Small intestine (tissue), 7 donors: ENCODE measurements at regions not wholly inside any gene's neighbourhood (a gene's known extent, or its start where the extent isn't known, plus 50 kb on each side); places are given as distances from the start of the nearest gene placed in this dataset.
"Not testable (repeated sequence)": the region's sequence is repeated elsewhere in the genome, so short reads cannot be mapped to it uniquely, and the experiment has no call there.

ENCODE experiments used
- DNase-seq, 2 donors: peaks; one replicate each; pipeline versions ENCODE4 v3.0.0 to v3.0.0-alpha.2; 2013
- FAIRE-seq: peaks from 2 replicates; lab custom pipeline; 2012; peaks lifted over from hg19 to GRCh38; lab: Jason Lieb, UNC
- H3K27ac ChIP-seq, 3 donors: one replicate each; pipeline ENCODE4 v1.5.1; 2013; ENCODE audit warnings: low read length in 2 of 3, mild to moderate bottlenecking in 2 of 3, control low read depth in 1 of 3, inconsistent platforms in 1 of 3, low read depth in 1 of 3, moderate library complexity in 1 of 3
- H3K27me3 ChIP-seq, 3 donors: one replicate each; pipeline ENCODE4 v1.6.1; 2013; ENCODE audit warnings: low read length in 3 of 3, inconsistent platforms in 1 of 3; ENCODE audit not compliant: control insufficient read depth in 3 of 3, insufficient read depth in 3 of 3
- H3K36me3 ChIP-seq, 3 donors: one replicate each; pipeline ENCODE4 v1.6.1; 2013; ENCODE audit warnings: low read length in 3 of 3, inconsistent platforms in 1 of 3, low read depth in 1 of 3, mild to moderate bottlenecking in 1 of 3, moderate library complexity in 1 of 3; ENCODE audit not compliant: control insufficient read depth in 3 of 3, insufficient read depth in 2 of 3
- H3K4me1 ChIP-seq, 3 donors: one replicate each; pipeline ENCODE4 v1.6.1; 2013; ENCODE audit warnings: low read length in 2 of 3, inconsistent platforms in 1 of 3, low read depth in 1 of 3, mild to moderate bottlenecking in 1 of 3, moderate library complexity in 1 of 3; ENCODE audit not compliant: control insufficient read depth in 3 of 3, insufficient read depth in 2 of 3
- H3K4me3 ChIP-seq, 3 donors: one replicate each; pipeline ENCODE4 v1.5.1; 2013; ENCODE audit warnings: low read length in 3 of 3, control low read depth in 1 of 3, inconsistent platforms in 1 of 3, low read depth in 1 of 3, mild to moderate bottlenecking in 1 of 3, moderate library complexity in 1 of 3
- H3K9me3 ChIP-seq, 2 donors: one replicate each; pipeline ENCODE4 v1.6.1; 2013; ENCODE audit warnings: low read depth in 1 of 2, low read length in 1 of 2; ENCODE audit not compliant: control insufficient read depth in 2 of 2, insufficient read depth in 1 of 2
- whole genome bisulfite sequencing, 3 donors: extraction: QIAGEN DNeasy Blood & Tissue Kit; methylation state at CpG; one replicate each; pipeline ENCODE4 v1.1.7; 2013; 5-methylcytosine and 5-hydroxymethylcytosine counted together
- donor health status: healthy with polysubstance abuse.
- donor health status: control.
- donor health status: control.
- donor health status: Bipolar disorder and iron deficiency.
- donor health status: healthy.

GRCh38 chr18:71301596-71301995 is 1012.8 kb downstream of the SOCS6 start:
- Histone ChIP-seq H3K4me3 (no peak overlapping the region), H3K36me3 (no peaks in the 10 kb centered on the region), H3K27ac (no peak overlapping the region), H3K9me3 (no peaks in the 10 kb centered on the region), H3K4me1 (no peaks in the 10 kb centered on the region), H3K27me3 (no peaks in the 10 kb centered on the region)
- 78 to 93% (median 88%) methylated on average over 4 of the region's 4 CpGs for whole genome bisulfite sequencing, 3 donors
- DNase-seq (no peak), FAIRE-seq (no peak)

GRCh38 chr18:71294201-71294600 is 1005.4 kb downstream of the SOCS6 start:
- DNase-seq, FAIRE-seq, H3K27ac ChIP-seq, H3K27me3 ChIP-seq, H3K4me1 ChIP-seq, H3K9me3 ChIP-seq, H3K36me3 ChIP-seq, H3K4me3 ChIP-seq: not testable (repeated sequence)
- 59 to 74% (median 71%) methylated on average over 2 to 3 of the region's 3 CpGs for WGBS, 3 donors

- H3K9me3 ChIP-seq = no peaks in the 10 kb centered on the region
- DNase-seq (no peak), FAIRE-seq (no peak)
- H3K4me1 ChIP-seq = no peaks in the 10 kb centered on the region
- H3K27ac ChIP-seq = no peak overlapping the region
- no peaks in the 10 kb centered on the region for H3K36me3 ChIP-seq
- no peaks in the 10 kb centered on the region for H3K27me3 ChIP-seq
- H3K4me3 ChIP-seq = no peak overlapping the region
Observed at GRCh38 chr18:71293322-71293721, 1004.5 kb downstream of the SOCS6 start.

- FAIRE-seq (no peak), DNase-seq (no peak)
- Histone ChIP-seq H3K9me3 (no peaks in the 10 kb centered on the region), H3K27ac (no peak overlapping the region), H3K36me3 (no peaks in the 10 kb centered on the region), H3K27me3 (no peaks in the 10 kb centered on the region), H3K4me1 (no peaks in the 10 kb centered on the region), H3K4me3 (no peak overlapping the region)
- WGBS, 3 donors = 43 to 57% (median 51%) methylated on average over 2 of the region's 2 CpGs
Observed at GRCh38 chr18:71287268-71287667, 998.4 kb downstream of the SOCS6 start.

- H3K27ac ChIP-seq = no peak overlapping the region
Observed at GRCh38 chr18:71252351-71252865, 963.6 kb downstream of the SOCS6 start.

GRCh38 chr18:71250191-71250590 is 961.3 kb downstream of the SOCS6 start:
- DNase-seq (no peak), FAIRE-seq (no peak)
- Histone ChIP-seq H3K9me3 (no peaks in the 10 kb centered on the region), H3K4me3 (no peak overlapping the region), H3K36me3 (no peaks in the 10 kb centered on the region), H3K27me3 (no peaks in the 10 kb centered on the region), H3K27ac (no peak overlapping the region), H3K4me1 (no peaks in the 10 kb centered on the region)
- WGBS, 3 donors = 71 to 81% (median 81%) methylated on average over 1 of the region's 1 CpG

More at GRCh38 chr18:71252351-71252865, 963.6 kb downstream of the SOCS6 start:
- WGBS, 3 donors = 56 to 63% (median 58%) methylated on average over 6 of the region's 6 CpGs
- Histone ChIP-seq H3K9me3 (no peaks in the 10 kb centered on the region), H3K27me3 (no peaks in the 10 kb centered on the region), H3K4me3 (no peak overlapping the region), H3K4me1 (no peaks in the 10 kb centered on the region), H3K36me3 (no peaks in the 10 kb centered on the region)
- FAIRE-seq = no peak
- no peak for DNase-seq

- H3K9me3 ChIP-seq = no peaks in the 10 kb centered on the region
- H3K4me1 ChIP-seq = no peaks in the 10 kb centered on the region
Observed at GRCh38 chr18:71249791-71250190, 960.9 kb downstream of the SOCS6 start.

GRCh38 chr18:71242981-71243380 is 954.1 kb downstream of the SOCS6 start:
- DNase-seq (no peak), FAIRE-seq (no peak)
- Histone ChIP-seq H3K4me3 (no peak overlapping the region), H3K4me1 (no peaks in the 10 kb centered on the region), H3K36me3 (no peaks in the 10 kb centered on the region), H3K27ac (no peak overlapping the region), H3K9me3 (no peaks in the 10 kb centered on the region), H3K27me3 (no peaks in the 10 kb centered on the region)
- WGBS, 3 donors = 39 to 57% (median 40%) methylated on average over 5 of the region's 5 CpGs

More at GRCh38 chr18:71249791-71250190, 960.9 kb downstream of the SOCS6 start:
- Histone ChIP-seq H3K4me3 (no peak overlapping the region), H3K27me3 (no peaks in the 10 kb centered on the region), H3K36me3 (no peaks in the 10 kb centered on the region), H3K27ac (no peak overlapping the region)
- FAIRE-seq = no peak
- no peak for DNase-seq

- DNase-seq (no peak), FAIRE-seq (no peak)
- Histone ChIP-seq H3K27ac (no peak overlapping the region), H3K9me3 (no peaks in the 10 kb centered on the region), H3K36me3 (no peaks in the 10 kb centered on the region), H3K27me3 (no peaks in the 10 kb centered on the region), H3K4me1 (no peaks in the 10 kb centered on the region), H3K4me3 (no peak overlapping the region)
- WGBS, 3 donors = 56 to 72% (median 59%) methylated on average over 11 of the region's 11 CpGs
Observed at GRCh38 chr18:71238974-71239624, 950.3 kb downstream of the SOCS6 start.
